GM12891 (cell line): ENCODE measurements at regions not wholly inside any gene's neighbourhood (a gene's known extent, or its start where the extent isn't known, plus 50 kb on each side); places are given as distances from the start of the nearest gene placed in this dataset.

Source experiments
- POLR2A ChIP-seq: IDR thresholded peaks from 2 replicates; pipeline ENCODE4 v1.6.1; 2011; ENCODE audit warnings: low read depth, low read length, control low read depth
- POLR2AphosphoS5 ChIP-seq: IDR thresholded peaks from 2 replicates; pipeline ENCODE4 v1.6.1; 2011; ENCODE audit warnings: low read depth, low read length, control low read depth

GRCh38 chr10:131574707-131575430 lies 263.3 kb upstream of the TCERG1L start:
- no peak for TF ChIP-seq POLR2A
- no peak for TF ChIP-seq POLR2AphosphoS5
